ENCODE measurements at regions not wholly inside any gene's neighbourhood (a gene's known extent, or its start where the extent isn't known, plus 50 kb on each side); places are given as distances from the start of the nearest gene placed in this dataset.
A peak's percentile ranks its signal among the peaks of the same experiment; 100 is the strongest.
"Not testable (repeated sequence)": the region's sequence is repeated elsewhere in the genome, so short reads cannot be mapped to it uniquely, and the experiment has no call there.

DNA sequence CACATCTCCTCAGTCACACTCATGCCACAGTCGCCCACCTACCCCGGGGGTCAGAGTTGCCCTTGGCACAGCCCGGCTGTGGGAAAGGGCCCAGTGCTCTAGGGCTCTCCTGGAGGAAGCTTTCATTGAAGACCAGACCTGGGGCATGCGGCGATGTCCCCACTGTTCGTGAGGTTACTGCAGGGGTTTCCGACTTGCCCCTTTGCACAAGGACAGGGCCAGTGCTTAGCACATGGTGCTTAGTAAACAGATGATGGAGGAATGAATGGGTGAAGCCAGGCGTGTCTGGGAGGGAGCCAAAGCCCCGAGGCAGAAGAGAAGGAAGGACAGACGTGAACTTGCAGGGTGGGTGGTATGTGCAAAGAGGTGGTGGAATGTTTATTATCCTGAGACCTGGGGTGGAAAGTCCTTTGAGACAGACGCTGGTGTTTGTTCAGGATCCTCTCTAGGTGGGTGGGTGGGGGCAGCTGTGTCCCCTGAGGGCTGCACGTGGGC, 205.9 kb upstream of the ARL4C start:
- H3K4me3 ChIP-seq (ENCODE audit: low read length): no peak overlapping the region
- no peak for DNase-seq (ENCODE audit: low read depth)
- TF ChIP-seq, protein P1, sequence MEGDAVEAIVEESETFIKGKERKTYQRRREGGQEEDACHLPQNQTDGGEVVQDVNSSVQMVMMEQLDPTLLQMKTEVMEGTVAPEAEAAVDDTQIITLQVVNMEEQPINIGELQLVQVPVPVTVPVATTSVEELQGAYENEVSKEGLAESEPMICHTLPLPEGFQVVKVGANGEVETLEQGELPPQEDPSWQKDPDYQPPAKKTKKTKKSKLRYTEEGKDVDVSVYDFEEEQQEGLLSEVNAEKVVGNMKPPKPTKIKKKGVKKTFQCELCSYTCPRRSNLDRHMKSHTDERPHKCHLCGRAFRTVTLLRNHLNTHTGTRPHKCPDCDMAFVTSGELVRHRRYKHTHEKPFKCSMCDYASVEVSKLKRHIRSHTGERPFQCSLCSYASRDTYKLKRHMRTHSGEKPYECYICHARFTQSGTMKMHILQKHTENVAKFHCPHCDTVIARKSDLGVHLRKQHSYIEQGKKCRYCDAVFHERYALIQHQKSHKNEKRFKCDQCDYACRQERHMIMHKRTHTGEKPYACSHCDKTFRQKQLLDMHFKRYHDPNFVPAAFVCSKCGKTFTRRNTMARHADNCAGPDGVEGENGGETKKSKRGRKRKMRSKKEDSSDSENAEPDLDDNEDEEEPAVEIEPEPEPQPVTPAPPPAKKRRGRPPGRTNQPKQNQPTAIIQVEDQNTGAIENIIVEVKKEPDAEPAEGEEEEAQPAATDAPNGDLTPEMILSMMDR (conservative IDR thresholded peaks at IDR 0.05; ENCODE audit: low read length): no peak

DNA sequence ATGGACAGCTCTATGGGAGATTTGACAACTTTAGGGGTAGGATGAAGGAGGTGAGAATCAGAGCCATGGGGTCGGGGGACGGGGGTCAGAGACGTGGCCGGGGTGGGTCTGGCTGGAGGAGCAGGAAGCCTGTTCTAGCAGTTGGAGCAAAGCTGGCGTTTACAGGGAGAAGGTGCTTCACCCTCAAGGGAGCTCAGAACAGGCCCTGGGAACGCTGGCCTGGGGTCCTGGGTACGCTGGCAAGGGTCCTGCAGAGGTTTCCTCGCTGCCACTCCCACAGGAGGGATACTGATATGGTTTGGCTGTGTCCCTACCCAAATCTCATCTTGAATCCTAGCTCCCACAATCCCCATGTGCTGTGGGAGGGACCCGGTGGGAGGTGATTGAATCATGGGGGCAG, 205.0 kb upstream of the ARL4C start:
- TF ChIP-seq, protein P1 (conservative IDR thresholded peaks at IDR 0.05; ENCODE audit: low read length): no peak
- no peak for DNase-seq (ENCODE audit: low read depth)
- no peak overlapping the region for H3K4me3 ChIP-seq (ENCODE audit: low read length)

DNA sequence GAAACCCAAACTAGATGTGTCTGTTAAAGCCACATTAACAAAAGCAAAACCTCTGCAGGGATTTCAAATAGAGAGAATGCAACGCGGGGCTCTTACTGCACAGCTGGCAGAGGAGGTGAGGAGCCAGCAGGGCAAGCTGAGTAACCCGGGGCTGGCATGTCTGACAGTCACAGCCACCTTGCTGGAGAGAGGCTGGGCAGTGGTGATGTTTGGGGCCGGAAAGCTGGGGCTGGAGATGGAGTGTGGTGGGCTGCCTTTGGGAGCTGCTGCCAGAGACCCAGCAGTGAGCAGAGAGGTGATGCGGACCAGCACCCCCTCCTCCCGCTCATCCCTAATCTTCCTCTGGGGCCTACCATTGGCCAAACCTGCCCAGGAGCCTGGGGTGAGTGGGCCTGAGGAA, 204.5 kb upstream of the ARL4C start:
- no peak for DNase-seq (ENCODE audit: low read depth)
- TF ChIP-seq, protein P1 (conservative IDR thresholded peaks at IDR 0.05; ENCODE audit: low read length): no peak
- H3K4me3 ChIP-seq (ENCODE audit: low read length): no peak overlapping the region

DNA sequence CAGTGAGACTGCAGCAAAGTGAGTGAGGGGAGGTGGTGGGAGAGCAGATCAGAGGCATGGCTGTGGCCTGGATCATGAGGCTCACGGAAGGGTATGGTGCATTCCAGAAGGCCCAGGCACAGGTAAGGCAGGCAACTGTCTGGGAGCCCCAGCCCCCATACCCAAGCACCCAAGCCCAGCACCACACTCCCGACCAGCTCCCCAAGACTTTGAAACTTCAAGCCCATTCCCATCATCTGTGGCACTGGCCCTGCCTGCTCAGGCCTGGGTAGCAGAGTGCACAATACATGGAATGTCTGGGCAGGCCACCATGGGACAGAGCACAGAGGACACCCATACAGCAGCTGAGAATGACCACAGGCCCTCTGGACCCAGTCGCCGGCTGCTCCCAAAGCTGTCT, 202.6 kb upstream of the ARL4C start:
- no peak overlapping the region for H3K4me3 ChIP-seq (ENCODE audit: low read length)
- DNase-seq (ENCODE audit: low read depth): no peak
- TF ChIP-seq, protein P1 (conservative IDR thresholded peaks at IDR 0.05; ENCODE audit: low read length): no peak

DNA sequence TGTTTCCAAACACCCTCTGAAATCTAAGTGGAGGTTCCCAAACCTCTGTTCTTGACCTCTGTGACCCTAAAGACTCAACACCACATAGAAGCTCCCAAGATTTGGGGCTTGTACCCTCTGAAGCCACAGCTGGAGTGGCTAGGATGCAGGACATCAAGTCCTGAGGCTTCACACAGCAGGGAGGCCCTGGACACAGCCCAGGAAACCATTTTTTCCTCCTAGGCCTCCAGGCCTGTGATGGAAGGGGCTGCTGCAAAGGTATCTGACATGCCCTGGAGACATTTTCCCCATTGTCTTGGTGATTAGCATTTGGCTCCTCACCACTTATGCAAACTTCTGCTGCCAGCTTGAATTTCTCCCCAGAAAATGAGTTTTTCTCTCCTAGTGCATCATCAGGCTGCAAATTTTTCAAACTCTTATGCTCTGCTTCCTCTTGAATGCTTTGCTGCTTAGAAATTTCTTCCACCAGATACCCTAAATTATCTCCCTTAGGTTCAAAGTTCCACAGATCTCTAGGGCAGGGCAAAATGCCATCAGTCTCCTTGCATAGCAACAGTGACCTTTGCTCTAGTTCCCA, 200.5 kb upstream of the ARL4C start:
- not testable (repeated sequence) for DNase-seq (ENCODE audit: low read depth); H3K4me3 ChIP-seq (ENCODE audit: low read length)

DNA sequence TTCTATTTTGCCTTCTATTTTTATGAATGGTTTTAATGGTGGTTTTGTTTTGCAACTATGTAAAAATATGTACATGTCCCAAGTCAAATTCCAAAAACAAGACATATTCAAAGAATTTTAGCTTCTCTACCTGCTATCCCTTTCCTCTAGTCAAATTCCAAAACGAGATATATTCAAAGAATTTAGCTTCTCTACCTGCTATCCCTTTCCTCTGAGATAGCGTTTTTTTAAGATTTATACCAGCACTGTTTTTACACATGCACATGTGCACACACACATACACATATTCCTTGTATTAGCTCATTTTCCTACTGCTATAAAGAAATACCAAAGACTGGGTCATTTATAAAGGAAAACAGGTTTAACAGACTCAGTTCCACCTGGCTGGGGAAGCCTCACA, 199.1 kb upstream of the ARL4C start:
- no peak for DNase-seq (ENCODE audit: low read depth)
- TF ChIP-seq, protein P1 (conservative IDR thresholded peaks at IDR 0.05; ENCODE audit: low read length): no peak
- H3K4me3 ChIP-seq (ENCODE audit: low read length): no peak overlapping the region

DNA sequence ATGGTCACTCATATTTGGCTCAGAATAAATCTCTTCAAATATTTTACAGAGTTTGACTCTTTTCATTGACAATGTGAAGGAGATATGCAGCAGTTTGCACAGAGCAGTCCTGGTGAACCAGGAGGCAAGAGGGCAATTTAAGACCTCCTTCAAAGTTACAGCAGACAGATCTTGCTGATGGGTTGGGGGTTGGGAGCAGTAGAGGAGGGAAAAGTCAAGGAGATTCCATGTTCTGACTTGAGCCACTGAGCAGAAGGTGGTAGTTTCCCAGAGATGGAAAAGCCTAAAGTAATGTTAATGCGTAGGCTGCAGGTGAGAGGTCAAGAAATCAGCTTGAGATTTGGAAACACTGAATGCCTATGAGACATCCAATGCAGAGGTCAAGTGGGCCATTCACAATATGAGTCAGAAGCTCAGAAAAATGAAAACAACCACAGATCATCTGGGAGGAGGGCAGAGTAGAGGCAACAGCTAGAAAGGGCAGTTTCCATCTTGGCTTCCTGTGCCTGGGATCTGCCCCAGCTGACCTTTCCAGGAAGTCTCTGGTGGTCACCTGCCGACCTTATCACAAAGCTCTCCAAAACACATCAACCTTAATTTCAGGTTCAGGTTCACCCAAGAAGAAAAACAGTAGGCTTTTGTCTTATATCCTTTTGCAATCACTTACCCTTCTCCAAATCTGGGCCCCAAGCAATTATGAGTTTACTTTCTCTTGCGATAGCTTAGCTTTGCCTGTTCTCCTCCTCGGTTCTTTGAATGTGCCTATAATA, 197.5 kb upstream of the ARL4C start:
- DNase-seq (ENCODE audit: low read depth): peak; percentile 72
- H3K4me3 ChIP-seq (ENCODE audit: low read length): no peak overlapping the region
- TF ChIP-seq, protein P1 (conservative IDR thresholded peaks at IDR 0.05; ENCODE audit: low read length): no peak

DNA sequence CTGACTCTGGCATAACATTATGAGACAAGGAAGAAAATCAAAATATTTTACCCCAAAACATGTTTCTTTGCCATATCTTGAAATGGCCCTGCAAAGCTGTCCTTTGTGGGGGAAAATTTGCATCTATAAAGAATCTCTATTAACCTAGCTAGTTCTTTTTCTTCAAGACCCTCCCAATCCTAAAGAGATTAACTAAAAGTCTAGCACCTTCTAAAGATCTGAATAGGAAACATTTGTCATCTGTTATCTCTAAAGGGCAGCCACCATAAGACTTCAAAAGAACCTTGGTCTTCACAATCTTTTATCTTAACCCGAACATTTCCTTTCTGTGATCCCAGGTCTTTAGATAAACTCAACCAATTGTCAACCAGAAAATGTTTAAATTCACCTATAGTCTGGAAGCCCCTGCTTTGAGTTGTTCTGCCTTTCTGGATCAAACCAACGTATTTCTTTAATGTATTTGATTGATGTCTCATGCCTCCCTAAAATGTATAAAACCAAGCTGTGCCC, 196.9 kb upstream of the ARL4C start:
- not testable (repeated sequence) for H3K4me3 ChIP-seq (ENCODE audit: low read length)

DNA sequence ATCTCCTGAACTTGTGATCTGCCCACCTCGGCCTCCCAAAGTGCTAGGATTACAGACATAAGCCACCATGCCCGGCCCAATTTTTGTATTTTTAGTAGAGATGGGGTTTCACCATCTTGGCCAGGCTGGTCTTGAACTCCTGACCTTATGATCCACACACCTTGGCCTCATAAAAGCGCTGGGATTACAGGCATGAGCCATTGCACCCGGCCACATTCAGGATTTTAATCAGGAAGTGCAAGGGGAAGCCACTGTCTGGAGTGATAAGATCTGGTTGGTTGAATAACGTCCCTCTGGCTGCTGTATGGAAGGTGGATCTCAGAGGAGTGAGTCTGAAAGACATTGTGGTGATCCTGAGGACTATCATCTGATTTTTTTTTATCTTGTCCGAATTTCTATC, 196.3 kb upstream of the ARL4C start:
- H3K4me3 ChIP-seq (ENCODE audit: low read length); DNase-seq (ENCODE audit: low read depth): not testable (repeated sequence)

More for the DNA sequence above, 196.9 kb upstream of the ARL4C start:
- DNase-seq (ENCODE audit: low read depth): not testable (repeated sequence)
